Epithelial cell of esophagus (primary cell): ENCODE measurements at regions not wholly inside any gene's neighbourhood (a gene's known extent, or its start where the extent isn't known, plus 50 kb on each side); places are given as distances from the start of the nearest gene placed in this dataset.

Source experiments
- DNase-seq: peaks from one replicate; pipeline ENCODE4 v3.0.0; 2010; ENCODE audit warnings: low read depth
- H3K4me3 ChIP-seq: 2 replicates; pipeline ENCODE4 v1.5.1; 2011; ENCODE audit warnings: mild to moderate bottlenecking, low read length, control low read depth
- CTCF ChIP-seq: IDR thresholded peaks from 2 replicates; pipeline ENCODE4 v1.5.1; 2011; ENCODE audit warnings: low read depth, mild to moderate bottlenecking, low read length, control low read depth, inconsistent platforms; ENCODE audit not compliant: insufficient read depth; ENCODE audit errors: missing control alignments

GRCh38 chr2:220334871-220335590, 707.6 kb downstream of the SLC4A3 start:
- H3K4me3 ChIP-seq = no peak overlapping the region
- no peak for TF ChIP-seq CTCF
- no peak for DNase-seq

GRCh38 chr2:220335591-220335915, 708.1 kb downstream of the SLC4A3 start:
- no peak for TF ChIP-seq CTCF
- H3K4me3 ChIP-seq = no peak overlapping the region
- DNase-seq = no peak

- no peak overlapping the region for H3K4me3 ChIP-seq
- no peak for DNase-seq
- no peak for TF ChIP-seq CTCF
These were observed 709.3 kb downstream of the SLC4A3 start for GRCh38 chr2:220336771-220337170.

- TF ChIP-seq CTCF = no peak
- no peak overlapping the region for H3K4me3 ChIP-seq
- no peak for DNase-seq
These were observed 710.4 kb downstream of the SLC4A3 start for GRCh38 chr2:220337611-220338440.

- H3K4me3 ChIP-seq = no peak overlapping the region
- no peak for TF ChIP-seq CTCF
- peak; percentile 50 for DNase-seq
These were observed 713.6 kb downstream of the SLC4A3 start for GRCh38 chr2:220341014-220341413.

GRCh38 chr2:220346919-220347318, 719.5 kb downstream of the SLC4A3 start:
- no peak for TF ChIP-seq CTCF
- no peak overlapping the region for H3K4me3 ChIP-seq
- DNase-seq = no peak
